ENCODE measurements at regions not wholly inside any gene's neighbourhood (a gene's known extent, or its start where the extent isn't known, plus 50 kb on each side); places are given as distances from the start of the nearest gene placed in this dataset.

DNA sequence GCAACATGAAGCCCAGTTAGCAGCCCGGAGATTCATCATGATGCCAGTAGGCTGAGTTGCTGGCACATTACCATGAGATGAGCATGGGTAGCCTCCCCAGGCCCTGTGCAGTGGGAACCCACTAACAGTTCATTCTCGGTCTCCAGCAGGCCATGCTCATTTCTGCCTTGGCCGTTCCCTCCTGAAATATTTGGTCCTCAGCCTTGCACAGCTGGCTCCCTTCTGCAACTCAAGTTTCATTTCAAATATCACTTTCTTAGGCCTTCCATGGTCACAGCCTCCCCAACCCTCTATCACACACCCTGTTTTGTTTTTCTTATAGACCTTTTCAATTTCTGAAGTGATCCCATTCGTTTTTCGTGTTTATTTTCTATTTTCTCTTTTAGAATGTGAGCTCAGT is 125.4 kb upstream of the VLDLR start (continued):
- TF ChIP-seq, protein P1, sequence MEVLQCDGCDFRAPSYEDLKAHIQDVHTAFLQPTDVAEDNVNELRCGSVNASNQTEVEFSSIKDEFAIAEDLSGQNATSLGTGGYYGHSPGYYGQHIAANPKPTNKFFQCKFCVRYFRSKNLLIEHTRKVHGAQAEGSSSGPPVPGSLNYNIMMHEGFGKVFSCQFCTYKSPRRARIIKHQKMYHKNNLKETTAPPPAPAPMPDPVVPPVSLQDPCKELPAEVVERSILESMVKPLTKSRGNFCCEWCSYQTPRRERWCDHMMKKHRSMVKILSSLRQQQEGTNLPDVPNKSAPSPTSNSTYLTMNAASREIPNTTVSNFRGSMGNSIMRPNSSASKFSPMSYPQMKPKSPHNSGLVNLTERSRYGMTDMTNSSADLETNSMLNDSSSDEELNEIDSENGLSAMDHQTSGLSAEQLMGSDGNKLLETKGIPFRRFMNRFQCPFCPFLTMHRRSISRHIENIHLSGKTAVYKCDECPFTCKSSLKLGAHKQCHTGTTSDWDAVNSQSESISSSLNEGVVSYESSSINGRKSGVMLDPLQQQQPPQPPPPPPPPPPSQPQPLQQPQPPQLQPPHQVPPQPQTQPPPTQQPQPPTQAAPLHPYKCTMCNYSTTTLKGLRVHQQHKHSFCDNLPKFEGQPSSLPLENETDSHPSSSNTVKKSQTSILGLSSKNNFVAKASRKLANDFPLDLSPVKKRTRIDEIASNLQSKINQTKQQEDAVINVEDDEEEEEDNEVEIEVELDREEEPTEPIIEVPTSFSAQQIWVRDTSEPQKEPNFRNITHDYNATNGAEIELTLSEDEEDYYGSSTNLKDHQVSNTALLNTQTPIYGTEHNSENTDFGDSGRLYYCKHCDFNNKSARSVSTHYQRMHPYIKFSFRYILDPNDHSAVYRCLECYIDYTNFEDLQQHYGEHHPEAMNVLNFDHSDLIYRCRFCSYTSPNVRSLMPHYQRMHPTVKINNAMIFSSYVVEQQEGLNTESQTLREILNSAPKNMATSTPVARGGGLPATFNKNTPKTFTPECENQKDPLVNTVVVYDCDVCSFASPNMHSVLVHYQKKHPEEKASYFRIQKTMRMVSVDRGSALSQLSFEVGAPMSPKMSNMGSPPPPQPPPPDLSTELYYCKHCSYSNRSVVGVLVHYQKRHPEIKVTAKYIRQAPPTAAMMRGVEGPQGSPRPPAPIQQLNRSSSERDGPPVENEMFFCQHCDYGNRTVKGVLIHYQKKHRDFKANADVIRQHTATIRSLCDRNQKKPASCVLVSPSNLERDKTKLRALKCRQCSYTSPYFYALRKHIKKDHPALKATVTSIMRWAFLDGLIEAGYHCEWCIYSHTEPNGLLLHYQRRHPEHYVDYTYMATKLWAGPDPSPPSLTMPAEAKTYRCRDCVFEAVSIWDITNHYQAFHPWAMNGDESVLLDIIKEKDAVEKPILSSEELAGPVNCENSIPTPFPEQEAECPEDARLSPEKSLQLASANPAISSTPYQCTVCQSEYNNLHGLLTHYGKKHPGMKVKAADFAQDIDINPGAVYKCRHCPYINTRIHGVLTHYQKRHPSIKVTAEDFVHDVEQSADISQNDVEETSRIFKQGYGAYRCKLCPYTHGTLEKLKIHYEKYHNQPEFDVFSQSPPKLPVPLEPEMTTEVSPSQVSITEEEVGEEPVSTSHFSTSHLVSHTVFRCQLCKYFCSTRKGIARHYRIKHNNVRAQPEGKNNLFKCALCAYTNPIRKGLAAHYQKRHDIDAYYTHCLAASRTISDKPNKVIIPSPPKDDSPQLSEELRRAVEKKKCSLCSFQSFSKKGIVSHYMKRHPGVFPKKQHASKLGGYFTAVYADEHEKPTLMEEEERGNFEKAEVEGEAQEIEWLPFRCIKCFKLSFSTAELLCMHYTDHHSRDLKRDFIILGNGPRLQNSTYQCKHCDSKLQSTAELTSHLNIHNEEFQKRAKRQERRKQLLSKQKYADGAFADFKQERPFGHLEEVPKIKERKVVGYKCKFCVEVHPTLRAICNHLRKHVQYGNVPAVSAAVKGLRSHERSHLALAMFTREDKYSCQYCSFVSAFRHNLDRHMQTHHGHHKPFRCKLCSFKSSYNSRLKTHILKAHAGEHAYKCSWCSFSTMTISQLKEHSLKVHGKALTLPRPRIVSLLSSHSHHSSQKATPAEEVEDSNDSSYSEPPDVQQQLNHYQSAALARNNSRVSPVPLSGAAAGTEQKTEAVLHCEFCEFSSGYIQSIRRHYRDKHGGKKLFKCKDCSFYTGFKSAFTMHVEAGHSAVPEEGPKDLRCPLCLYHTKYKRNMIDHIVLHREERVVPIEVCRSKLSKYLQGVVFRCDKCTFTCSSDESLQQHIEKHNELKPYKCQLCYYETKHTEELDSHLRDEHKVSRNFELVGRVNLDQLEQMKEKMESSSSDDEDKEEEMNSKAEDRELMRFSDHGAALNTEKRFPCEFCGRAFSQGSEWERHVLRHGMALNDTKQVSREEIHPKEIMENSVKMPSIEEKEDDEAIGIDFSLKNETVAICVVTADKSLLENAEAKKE (CRISPR knock-in tag; IDR thresholded peaks at IDR 0.05) = no peak
- TF ChIP-seq, protein P2, sequence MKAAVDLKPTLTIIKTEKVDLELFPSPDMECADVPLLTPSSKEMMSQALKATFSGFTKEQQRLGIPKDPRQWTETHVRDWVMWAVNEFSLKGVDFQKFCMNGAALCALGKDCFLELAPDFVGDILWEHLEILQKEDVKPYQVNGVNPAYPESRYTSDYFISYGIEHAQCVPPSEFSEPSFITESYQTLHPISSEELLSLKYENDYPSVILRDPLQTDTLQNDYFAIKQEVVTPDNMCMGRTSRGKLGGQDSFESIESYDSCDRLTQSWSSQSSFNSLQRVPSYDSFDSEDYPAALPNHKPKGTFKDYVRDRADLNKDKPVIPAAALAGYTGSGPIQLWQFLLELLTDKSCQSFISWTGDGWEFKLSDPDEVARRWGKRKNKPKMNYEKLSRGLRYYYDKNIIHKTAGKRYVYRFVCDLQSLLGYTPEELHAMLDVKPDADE (IDR thresholded peaks at IDR 0.05) = no peak
- TF ChIP-seq ZNF331 (CRISPR knock-in tag; IDR thresholded peaks at IDR 0.05; ENCODE audit: low read depth) = no peak
- TF ChIP-seq CREB1 (CRISPR knock-in tag; IDR thresholded peaks at IDR 0.05; ENCODE audit: low read depth) = no peak
- no peak for TF ChIP-seq ZNF114 (CRISPR knock-in tag; IDR thresholded peaks at IDR 0.05)
- no peak for TF ChIP-seq POLR2AphosphoS5 (IDR thresholded peaks at IDR 0.05; ENCODE audit: low read depth)
- TF ChIP-seq JUNB (IDR thresholded peaks at IDR 0.05; ENCODE audit: unreplicated experiment) = no peak
- TF ChIP-seq, protein P3, sequence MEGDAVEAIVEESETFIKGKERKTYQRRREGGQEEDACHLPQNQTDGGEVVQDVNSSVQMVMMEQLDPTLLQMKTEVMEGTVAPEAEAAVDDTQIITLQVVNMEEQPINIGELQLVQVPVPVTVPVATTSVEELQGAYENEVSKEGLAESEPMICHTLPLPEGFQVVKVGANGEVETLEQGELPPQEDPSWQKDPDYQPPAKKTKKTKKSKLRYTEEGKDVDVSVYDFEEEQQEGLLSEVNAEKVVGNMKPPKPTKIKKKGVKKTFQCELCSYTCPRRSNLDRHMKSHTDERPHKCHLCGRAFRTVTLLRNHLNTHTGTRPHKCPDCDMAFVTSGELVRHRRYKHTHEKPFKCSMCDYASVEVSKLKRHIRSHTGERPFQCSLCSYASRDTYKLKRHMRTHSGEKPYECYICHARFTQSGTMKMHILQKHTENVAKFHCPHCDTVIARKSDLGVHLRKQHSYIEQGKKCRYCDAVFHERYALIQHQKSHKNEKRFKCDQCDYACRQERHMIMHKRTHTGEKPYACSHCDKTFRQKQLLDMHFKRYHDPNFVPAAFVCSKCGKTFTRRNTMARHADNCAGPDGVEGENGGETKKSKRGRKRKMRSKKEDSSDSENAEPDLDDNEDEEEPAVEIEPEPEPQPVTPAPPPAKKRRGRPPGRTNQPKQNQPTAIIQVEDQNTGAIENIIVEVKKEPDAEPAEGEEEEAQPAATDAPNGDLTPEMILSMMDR (conservative IDR thresholded peaks at IDR 0.05; ENCODE audit: low read depth in 2 of 2) = no peak
